ENCODE measurements at regions not wholly inside any gene's neighbourhood (a gene's known extent, or its start where the extent isn't known, plus 50 kb on each side); places are given as distances from the start of the nearest gene placed in this dataset.
"Not testable (repeated sequence)": the region's sequence is repeated elsewhere in the genome, so short reads cannot be mapped to it uniquely, and the experiment has no call there.

- intact Hi-C loops (cut with DNase I), result no loop called here
- H3K4me1 ChIP-seq, result no peaks in the 10 kb centered on the region
- TF ChIP-seq CTCF (IDR thresholded peaks at IDR 0.05), result no peak
- no peak overlapping the region for H3K4me3 ChIP-seq
- H3K27me3 ChIP-seq (ENCODE audit: insufficient read depth in 3 of 3, low read length in 2 of 3), result no peaks in the 10 kb centered on the region
- ATAC-seq (peak in 1 of 4 donors; percentile 28), DNase-seq (no peak)
- WGBS, 3 donors, result 69 to 71% (median 71%) methylated on average over 10 of the region's 10 CpGs
- no peak overlapping the region for H3K27ac ChIP-seq
- no peaks in the 10 kb centered on the region for H3K36me3 ChIP-seq (ENCODE audit: insufficient read depth in 1 of 2, low read depth in 1 of 2)
- no peaks in the 10 kb centered on the region for H3K9me3 ChIP-seq
Observed at GRCh38 chr4:83197555-83198235, 83.2 kb upstream of the PLAC8 start.

GRCh38 chr4:83196921-83197320 is 82.4 kb upstream of the PLAC8 start:
- Histone ChIP-seq H3K27ac (no peak overlapping the region), H3K4me1 (no peaks in the 10 kb centered on the region), H3K4me3 (no peak overlapping the region), H3K9me3 (no peaks in the 10 kb centered on the region), H3K27me3 (ENCODE audit: insufficient read depth in 3 of 3, low read length in 2 of 3) (no peaks in the 10 kb centered on the region), H3K36me3 (ENCODE audit: insufficient read depth in 1 of 2, low read depth in 1 of 2) (no peaks in the 10 kb centered on the region)
- WGBS, 3 donors, result 78 to 85% (median 81%) methylated on average over 2 of the region's 2 CpGs
- ATAC-seq, result no peak
- intact Hi-C loops (cut with DNase I), result no loop called here
- TF ChIP-seq CTCF (IDR thresholded peaks at IDR 0.05), result no peak
- no peak for DNase-seq

DNA sequence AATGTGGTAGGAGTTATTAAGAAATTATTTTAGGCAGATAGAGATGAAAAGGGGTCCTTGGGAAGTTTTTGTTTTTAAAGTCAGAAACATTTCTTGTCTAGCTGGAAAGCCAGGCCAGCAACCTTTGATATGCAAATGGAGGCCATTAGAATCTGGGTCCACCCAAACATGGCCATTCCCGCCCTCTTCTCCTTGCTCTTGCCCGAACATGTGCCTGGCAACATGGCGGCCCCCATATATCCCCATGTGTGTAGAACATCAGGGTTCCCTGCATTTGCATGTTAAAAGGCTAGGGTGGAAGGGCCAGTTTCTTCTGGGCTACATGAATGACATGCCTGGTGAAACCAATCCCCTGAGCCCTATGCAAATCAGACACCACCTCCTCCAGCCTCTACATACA is 80.7 kb upstream of the PLAC8 start:
- intact Hi-C loops (cut with DNase I), result no loop called here
- no peak overlapping the region for H3K4me3 ChIP-seq
- no peak for TF ChIP-seq CTCF (IDR thresholded peaks at IDR 0.05)
- H3K36me3 ChIP-seq (ENCODE audit: insufficient read depth in 1 of 2, low read depth in 1 of 2), result no peaks in the 10 kb centered on the region
- no peaks in the 10 kb centered on the region for H3K9me3 ChIP-seq
- ATAC-seq (no peak), DNase-seq (no peak)
- H3K27me3 ChIP-seq (ENCODE audit: insufficient read depth in 3 of 3, low read length in 2 of 3), result no peaks in the 10 kb centered on the region
- H3K4me1 ChIP-seq, result no peaks in the 10 kb centered on the region
- 97 to 100% (median 97%) methylated on average over 3 of the region's 3 CpGs for WGBS, 3 donors
- no peak overlapping the region for H3K27ac ChIP-seq

- intact Hi-C loops (cut with DNase I); H3K9me3 ChIP-seq; H3K4me1 ChIP-seq; H3K4me3 ChIP-seq; H3K27me3 ChIP-seq (ENCODE audit: insufficient read depth in 3 of 3, low read length in 2 of 3); ATAC-seq; H3K36me3 ChIP-seq (ENCODE audit: insufficient read depth in 1 of 2, low read depth in 1 of 2); DNase-seq; H3K27ac ChIP-seq: not testable (repeated sequence)
- WGBS, 3 donors, result 65 to 73% (median 72%) methylated on average over 7 of the region's 7 CpGs
Observed at GRCh38 chr4:83194588-83194987, 80.1 kb upstream of the PLAC8 start.

- Histone ChIP-seq H3K9me3 (no peaks in the 10 kb centered on the region), H3K27ac (no peak overlapping the region), H3K4me3 (no peak overlapping the region), H3K27me3 (ENCODE audit: insufficient read depth in 3 of 3, low read length in 2 of 3) (no peaks in the 10 kb centered on the region), H3K36me3 (ENCODE audit: insufficient read depth in 1 of 2, low read depth in 1 of 2) (no peaks in the 10 kb centered on the region), H3K4me1 (no peaks in the 10 kb centered on the region)
- TF ChIP-seq CTCF (IDR thresholded peaks at IDR 0.05), result no peak
- 91 to 93% (median 92%) methylated on average over 6 of the region's 6 CpGs for WGBS, 3 donors
- no peak for ATAC-seq
- DNase-seq, result no peak
- intact Hi-C loops (cut with DNase I), result no loop called here
Observed at GRCh38 chr4:83192634-83193033, 78.1 kb upstream of the PLAC8 start.

Data from psoas muscle (tissue), 7 donors.